A549 (cell line): ENCODE measurements at regions not wholly inside any gene's neighbourhood (a gene's known extent, or its start where the extent isn't known, plus 50 kb on each side); places are given as distances from the start of the nearest gene placed in this dataset.

Experiments used
- CHD2 ChIP-seq: fragments of 150-350 bp; IDR thresholded peaks from 2 replicates; pipeline ENCODE4 v1.6.1; 2014; ENCODE audit warnings: low read length; ENCODE audit not compliant: partially characterized antibody
- POLR2A ChIP-seq: IDR thresholded peaks from 2 replicates; pipeline ENCODE4 v1.6.1; 2012; ENCODE audit warnings: mild to moderate bottlenecking, low read length
- RCOR1 ChIP-seq: fragments of 150-350 bp; IDR thresholded peaks from 2 replicates; pipeline ENCODE4 v1.6.1; 2014; ENCODE audit warnings: antibody characterized with exemption, low read length, low read depth

DNA sequence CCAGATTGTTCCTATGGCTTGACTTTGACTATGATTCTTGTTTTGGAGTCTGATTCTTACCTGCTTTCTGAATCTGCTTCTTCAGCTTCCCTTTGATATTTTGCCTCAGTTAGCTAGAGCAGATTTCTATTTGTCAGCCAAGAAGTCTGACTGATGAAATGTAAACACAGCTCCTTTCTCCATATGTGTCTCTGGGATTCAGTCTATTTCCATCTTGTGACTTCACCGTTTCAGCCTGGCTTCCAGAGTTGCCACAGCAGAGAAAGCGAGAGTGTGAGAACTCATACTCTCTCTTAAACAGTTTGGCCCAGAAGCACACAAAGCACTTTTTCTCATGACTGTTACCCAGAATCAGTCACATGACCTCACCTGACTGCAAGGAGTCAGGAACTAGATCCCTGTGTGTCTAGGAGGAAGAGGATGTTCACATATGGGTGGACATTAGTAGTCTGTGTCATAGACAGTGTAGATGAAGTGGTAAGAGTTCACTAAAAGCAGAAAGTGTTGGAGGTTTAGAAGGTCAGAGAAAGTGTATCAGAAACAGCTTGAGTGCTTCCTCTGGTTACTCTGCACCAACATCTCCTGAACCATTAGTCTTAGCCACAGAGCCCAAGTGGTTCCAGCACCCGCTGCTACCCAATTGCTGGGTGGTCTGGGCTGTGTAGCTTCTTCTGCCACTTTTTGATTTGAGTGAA is 103.4 kb upstream of the CDK6 start:
- TF ChIP-seq POLR2A (no peak), RCOR1 (no peak), CHD2 (no peak)
